ENCODE measurements at regions not wholly inside any gene's neighbourhood (a gene's known extent, or its start where the extent isn't known, plus 50 kb on each side); places are given as distances from the start of the nearest gene placed in this dataset.

GRCh38 chr2:128438586-128438985 lies 119.9 kb upstream of the HS6ST1 start:
- H3K9me3 ChIP-seq (ENCODE audit: low read depth, low read length, poor library complexity, severe bottlenecking), result no peaks in the 10 kb centered on the region
- no peak overlapping the region for H3K4me3 ChIP-seq (ENCODE audit: low read depth, low read length, poor library complexity, severe bottlenecking)
- no TSS peak for BruUV-seq (replicated peaks)
- POLR2A ChIA-PET (ENCODE audit: low non-redundant PET), result no interaction called here
- H3K4me1 ChIP-seq (ENCODE audit: insufficient read depth, low read length, poor library complexity, severe bottlenecking), result no peaks in the 10 kb centered on the region
- intact Hi-C loops (cut with micrococcal nuclease; ENCODE audit: unreplicated experiment), result no loop called here
- no peak for TF ChIP-seq EZH2 (IDR thresholded peaks at IDR 0.05; ENCODE audit: borderline replicate concordance, low read depth, low read length, poor library complexity, severe bottlenecking)
- TF ChIP-seq, protein P1, sequence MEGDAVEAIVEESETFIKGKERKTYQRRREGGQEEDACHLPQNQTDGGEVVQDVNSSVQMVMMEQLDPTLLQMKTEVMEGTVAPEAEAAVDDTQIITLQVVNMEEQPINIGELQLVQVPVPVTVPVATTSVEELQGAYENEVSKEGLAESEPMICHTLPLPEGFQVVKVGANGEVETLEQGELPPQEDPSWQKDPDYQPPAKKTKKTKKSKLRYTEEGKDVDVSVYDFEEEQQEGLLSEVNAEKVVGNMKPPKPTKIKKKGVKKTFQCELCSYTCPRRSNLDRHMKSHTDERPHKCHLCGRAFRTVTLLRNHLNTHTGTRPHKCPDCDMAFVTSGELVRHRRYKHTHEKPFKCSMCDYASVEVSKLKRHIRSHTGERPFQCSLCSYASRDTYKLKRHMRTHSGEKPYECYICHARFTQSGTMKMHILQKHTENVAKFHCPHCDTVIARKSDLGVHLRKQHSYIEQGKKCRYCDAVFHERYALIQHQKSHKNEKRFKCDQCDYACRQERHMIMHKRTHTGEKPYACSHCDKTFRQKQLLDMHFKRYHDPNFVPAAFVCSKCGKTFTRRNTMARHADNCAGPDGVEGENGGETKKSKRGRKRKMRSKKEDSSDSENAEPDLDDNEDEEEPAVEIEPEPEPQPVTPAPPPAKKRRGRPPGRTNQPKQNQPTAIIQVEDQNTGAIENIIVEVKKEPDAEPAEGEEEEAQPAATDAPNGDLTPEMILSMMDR (conservative IDR thresholded peaks at IDR 0.05; ENCODE audit: low read depth, low read length), result no peak
- no peaks in the 10 kb centered on the region for H3K36me3 ChIP-seq (ENCODE audit: insufficient read depth, low read length, poor library complexity, severe bottlenecking)
- CTCF ChIA-PET, result no interaction called here
- no peak for DNase-seq (ENCODE audit: low spot score)
- no peak overlapping the region for H3K27ac ChIP-seq (ENCODE audit: low read depth, low read length, poor library complexity, severe bottlenecking)
- H3K27me3 ChIP-seq (replicated peaks; ENCODE audit: insufficient read depth, low read depth, low read length, poor library complexity), result no peaks in the 10 kb centered on the region

DNA sequence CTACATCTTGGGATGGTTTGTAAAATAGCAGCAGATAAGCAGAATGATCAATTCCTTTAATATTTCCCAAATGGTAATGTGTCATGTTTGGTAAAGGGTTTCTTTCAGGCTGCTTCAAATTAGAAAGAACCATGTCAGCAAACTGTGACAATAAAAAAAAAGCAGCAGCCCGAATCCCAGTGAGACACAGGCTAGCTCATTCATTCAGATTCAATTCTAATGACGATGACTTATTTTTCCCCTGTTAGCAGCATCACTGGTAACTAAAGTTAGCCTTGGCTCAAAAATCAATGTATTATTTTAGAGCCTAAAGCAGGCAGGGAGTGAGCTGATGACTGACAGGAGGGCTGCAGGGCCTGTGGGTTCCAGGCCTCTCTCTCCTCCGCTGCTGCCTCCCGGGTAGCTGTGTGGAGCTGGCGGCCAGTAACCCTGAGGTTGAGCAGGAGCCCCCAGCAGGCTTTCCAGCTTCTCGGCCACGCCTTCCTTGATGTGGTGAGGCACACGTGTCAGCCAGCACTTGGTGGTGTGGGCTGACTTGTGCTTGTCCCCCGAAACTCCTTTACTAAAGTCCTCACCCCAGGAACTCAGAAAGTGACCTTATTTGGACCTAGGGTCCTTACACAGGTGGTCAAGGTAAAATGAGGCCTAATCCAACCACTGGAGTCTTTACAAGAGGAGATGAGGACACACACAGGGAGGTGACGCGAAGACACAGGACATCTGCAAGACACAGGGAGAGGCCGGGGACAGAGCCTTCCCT lies 120.5 kb upstream of the HS6ST1 start:
- Histone ChIP-seq H3K4me3 (ENCODE audit: low read depth, low read length, poor library complexity, severe bottlenecking) (no peak overlapping the region), H3K36me3 (ENCODE audit: insufficient read depth, low read length, poor library complexity, severe bottlenecking) (no peaks in the 10 kb centered on the region), H3K27me3 (replicated peaks; ENCODE audit: insufficient read depth, low read depth, low read length, poor library complexity) (no peaks in the 10 kb centered on the region), H3K9me3 (ENCODE audit: low read depth, low read length, poor library complexity, severe bottlenecking) (no peaks in the 10 kb centered on the region), H3K4me1 (ENCODE audit: insufficient read depth, low read length, poor library complexity, severe bottlenecking) (no peaks in the 10 kb centered on the region), H3K27ac (ENCODE audit: low read depth, low read length, poor library complexity, severe bottlenecking) (no peak overlapping the region)
- TF ChIP-seq EZH2 (IDR thresholded peaks at IDR 0.05; ENCODE audit: borderline replicate concordance, low read depth, low read length, poor library complexity, severe bottlenecking), result no peak
- TF ChIP-seq, protein P1 (conservative IDR thresholded peaks at IDR 0.05; ENCODE audit: low read depth, low read length), result no peak
- ChIA-PET POLR2A (ENCODE audit: low non-redundant PET) (no interaction called here), CTCF (no interaction called here)
- DNase-seq (ENCODE audit: low spot score), result no peak
- no TSS peak for BruUV-seq (replicated peaks)
- intact Hi-C loops (cut with micrococcal nuclease; ENCODE audit: unreplicated experiment), result no loop called here

DNA sequence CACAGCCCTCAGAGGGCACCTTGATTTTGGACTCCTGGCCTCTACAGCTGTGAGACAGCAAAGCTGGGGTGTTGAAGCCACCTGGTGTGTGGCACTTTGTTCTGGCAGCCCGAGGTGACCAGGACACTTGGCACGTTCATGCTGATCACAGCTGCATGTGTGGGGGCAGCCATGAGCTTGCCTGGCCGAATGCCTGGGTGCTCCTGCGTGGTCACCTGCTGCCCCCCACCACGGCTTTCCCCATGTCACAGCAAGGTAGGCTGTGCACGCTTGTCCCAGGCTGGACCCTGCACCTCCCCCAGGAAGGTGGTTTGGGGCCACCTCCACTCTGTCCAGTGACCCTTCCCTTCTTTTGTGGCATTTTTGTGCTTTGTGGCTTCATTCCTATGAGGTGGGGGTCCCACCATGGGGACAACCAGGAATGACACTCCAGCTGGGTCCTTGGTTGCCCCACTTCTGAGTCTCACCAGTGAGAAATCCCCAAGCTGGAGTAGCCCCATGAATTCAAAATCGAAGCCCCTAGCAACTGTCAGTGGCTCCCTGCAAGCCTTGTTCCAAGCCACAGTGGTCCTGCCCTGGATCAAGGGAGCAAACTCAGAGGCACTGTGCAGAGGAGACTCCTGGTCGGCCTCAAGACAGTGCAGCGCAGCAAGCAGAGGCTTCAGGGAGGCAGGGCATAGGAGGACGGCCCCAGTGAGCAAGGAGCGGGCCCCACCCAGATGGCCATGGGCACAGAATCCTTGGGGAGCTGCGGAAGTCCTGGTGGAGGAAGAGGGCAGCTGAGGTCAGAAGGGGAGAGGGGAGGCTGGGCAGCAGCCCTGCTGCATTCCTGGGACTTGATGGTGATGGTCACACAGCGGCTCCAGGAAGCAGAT lies 121.4 kb upstream of the HS6ST1 start:
- Histone ChIP-seq H3K27ac (ENCODE audit: low read depth, low read length, poor library complexity, severe bottlenecking) (no peak overlapping the region), H3K4me1 (ENCODE audit: insufficient read depth, low read length, poor library complexity, severe bottlenecking) (no peaks in the 10 kb centered on the region), H3K36me3 (ENCODE audit: insufficient read depth, low read length, poor library complexity, severe bottlenecking) (no peaks in the 10 kb centered on the region), H3K27me3 (replicated peaks; ENCODE audit: insufficient read depth, low read depth, low read length, poor library complexity) (no peaks in the 10 kb centered on the region), H3K9me3 (ENCODE audit: low read depth, low read length, poor library complexity, severe bottlenecking) (no peaks in the 10 kb centered on the region), H3K4me3 (ENCODE audit: low read depth, low read length, poor library complexity, severe bottlenecking) (no peak overlapping the region)
- TF ChIP-seq EZH2 (IDR thresholded peaks at IDR 0.05; ENCODE audit: borderline replicate concordance, low read depth, low read length, poor library complexity, severe bottlenecking), result no peak
- no peak for DNase-seq (ENCODE audit: low spot score)
- no TSS peak for BruUV-seq (replicated peaks)
- CTCF ChIA-PET, result no interaction called here
- intact Hi-C loops (cut with micrococcal nuclease; ENCODE audit: unreplicated experiment), result no loop called here
- POLR2A ChIA-PET (ENCODE audit: low non-redundant PET), result no interaction called here

Data from A673 (cell line).